Vagina (tissue), 2 donors: ENCODE measurements at regions not wholly inside any gene's neighbourhood (a gene's known extent, or its start where the extent isn't known, plus 50 kb on each side); places are given as distances from the start of the nearest gene placed in this dataset.

Experiments used
- CTCF ChIP-seq, 3 experiments: fragments of 450-650 bp in 2 of 3; fragments of 200-600 bp in 1 of 3; sonication (generic) in 1 of 3; IDR thresholded peaks; one replicate each; pipeline ENCODE4 v1.5.1; 2017 to 2019; ENCODE audit warnings: antibody characterized with exemption in 3 of 3, mild to moderate bottlenecking in 2 of 3, moderate library complexity in 2 of 3
- POLR2A ChIP-seq, 2 donors: fragments of 450-650 bp; IDR thresholded peaks; one replicate each; pipeline ENCODE4 v1.6.1; 2017; ENCODE audit warnings: antibody characterized with exemption in 2 of 2, mild to moderate bottlenecking in 2 of 2, moderate library complexity in 2 of 2
- POLR2AphosphoS5 ChIP-seq, 2 donors: sonication (generic); formaldehyde crosslinking; IDR thresholded peaks; one replicate each; pipeline ENCODE4 v1.9.0; 2017; ENCODE audit warnings: antibody characterized with exemption in 2 of 2, mild to moderate bottlenecking in 2 of 2, low read depth in 1 of 2; ENCODE audit not compliant: insufficient read depth in 1 of 2

GRCh38 chr13:64020126-64020525 lies 2604.5 kb upstream of the PCDH20 start:
- TF ChIP-seq CTCF (IDR thresholded peaks at IDR 0.05) = no peak
- no peak for TF ChIP-seq POLR2A (IDR thresholded peaks at IDR 0.05)
- no peak for TF ChIP-seq POLR2AphosphoS5 (IDR thresholded peaks at IDR 0.05; ENCODE audit: insufficient read depth in 1 of 2, low read depth in 1 of 2)
